Left renal pelvis (tissue), 4 donors: ENCODE measurements at regions not wholly inside any gene's neighbourhood (a gene's known extent, or its start where the extent isn't known, plus 50 kb on each side); places are given as distances from the start of the nearest gene placed in this dataset.

ENCODE experiments used
- DNase-seq, 4 donors: peaks; one replicate each; pipeline ENCODE4 v3.0.0-alpha.2; 2013; ENCODE audit warnings: low read depth in 4 of 4, low spot score in 3 of 4

GRCh38 chr2:119051263-119051662 is 107.3 kb downstream of the C1QL2 start:
- no peak for DNase-seq

- DNase-seq, result peak in 2 of 4 donors; percentile 8 to 19
Observed at GRCh38 chr2:119049968-119050704, 108.1 kb downstream of the MARCO start.
